ENCODE measurements at regions not wholly inside any gene's neighbourhood (a gene's known extent, or its start where the extent isn't known, plus 50 kb on each side); places are given as distances from the start of the nearest gene placed in this dataset.

DNA sequence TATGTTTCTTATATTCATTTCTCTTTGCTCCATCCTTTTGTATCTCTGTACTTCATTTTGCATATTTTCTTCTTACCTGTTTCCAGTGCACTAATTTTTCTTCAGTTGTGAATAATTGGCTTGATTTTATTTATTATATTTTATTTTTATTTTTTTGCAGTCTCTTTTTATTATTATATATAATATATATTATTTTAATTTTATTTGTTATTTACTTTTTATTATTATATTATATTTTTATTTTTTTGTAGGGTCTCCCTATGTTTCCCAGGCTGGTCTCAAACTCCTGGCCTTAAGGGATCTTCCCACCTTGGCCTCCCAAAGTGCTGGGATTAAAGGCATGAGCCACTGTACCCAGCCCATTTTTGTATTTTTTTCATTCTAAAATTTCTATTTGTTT, 213.1 kb upstream of the TSC22D2 start:
- DNase-seq = no peak
- ChIA-PET POLR2A (ENCODE audit: unreplicated experiment) (no interaction called here), CTCF (no interaction called here)
- peaks cover 5% of the 10 kb centered on the region for H3K9me3 ChIP-seq (ENCODE audit: low read length)
- H3K9ac ChIP-seq (ENCODE audit: low read length) = no peak overlapping the region
- H3K36me3 ChIP-seq (ENCODE audit: low read depth, low read length) = no peaks in the 10 kb centered on the region
- H3K27ac ChIP-seq (ENCODE audit: low read length) = no peak overlapping the region
- no peaks in the 10 kb centered on the region for H3F3A ChIP-seq (ENCODE audit: low read length, unreplicated experiment)
- intact Hi-C loops (cut with micrococcal nuclease) = no loop called here
- H4K20me1 ChIP-seq (ENCODE audit: low read length) = no peaks in the 10 kb centered on the region
- H3K4me2 ChIP-seq (ENCODE audit: low read length) = no peak overlapping the region
- H3K4me3 ChIP-seq (ENCODE audit: low read length) = no peak overlapping the region
- no peaks in the 10 kb centered on the region for H3K4me1 ChIP-seq (ENCODE audit: insufficient read depth, low read length)
- no peak for TF ChIP-seq EZH2phosphoT487 (IDR thresholded peaks at IDR 0.05; ENCODE audit: borderline replicate concordance, low read length)
- TF ChIP-seq, protein P1, sequence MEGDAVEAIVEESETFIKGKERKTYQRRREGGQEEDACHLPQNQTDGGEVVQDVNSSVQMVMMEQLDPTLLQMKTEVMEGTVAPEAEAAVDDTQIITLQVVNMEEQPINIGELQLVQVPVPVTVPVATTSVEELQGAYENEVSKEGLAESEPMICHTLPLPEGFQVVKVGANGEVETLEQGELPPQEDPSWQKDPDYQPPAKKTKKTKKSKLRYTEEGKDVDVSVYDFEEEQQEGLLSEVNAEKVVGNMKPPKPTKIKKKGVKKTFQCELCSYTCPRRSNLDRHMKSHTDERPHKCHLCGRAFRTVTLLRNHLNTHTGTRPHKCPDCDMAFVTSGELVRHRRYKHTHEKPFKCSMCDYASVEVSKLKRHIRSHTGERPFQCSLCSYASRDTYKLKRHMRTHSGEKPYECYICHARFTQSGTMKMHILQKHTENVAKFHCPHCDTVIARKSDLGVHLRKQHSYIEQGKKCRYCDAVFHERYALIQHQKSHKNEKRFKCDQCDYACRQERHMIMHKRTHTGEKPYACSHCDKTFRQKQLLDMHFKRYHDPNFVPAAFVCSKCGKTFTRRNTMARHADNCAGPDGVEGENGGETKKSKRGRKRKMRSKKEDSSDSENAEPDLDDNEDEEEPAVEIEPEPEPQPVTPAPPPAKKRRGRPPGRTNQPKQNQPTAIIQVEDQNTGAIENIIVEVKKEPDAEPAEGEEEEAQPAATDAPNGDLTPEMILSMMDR (conservative IDR thresholded peaks at IDR 0.05; ENCODE audit: low read depth, low read length) = no peak
- TF ChIP-seq EZH2 (IDR thresholded peaks at IDR 0.05; ENCODE audit: low read length, unreplicated experiment) = no peak
- ATAC-seq = no peak
- no peak overlapping the region for H2AFZ ChIP-seq (ENCODE audit: low read length)
- H3K9me2 ChIP-seq (replicated peaks; ENCODE audit: low read length) = no peaks in the 10 kb centered on the region
- H3K79me2 ChIP-seq (ENCODE audit: low read length) = no peaks in the 10 kb centered on the region
- H3K27me3 ChIP-seq (ENCODE audit: low read length) = no peaks in the 10 kb centered on the region
- no TSS peak for BruUV-seq (replicated peaks)

DNA sequence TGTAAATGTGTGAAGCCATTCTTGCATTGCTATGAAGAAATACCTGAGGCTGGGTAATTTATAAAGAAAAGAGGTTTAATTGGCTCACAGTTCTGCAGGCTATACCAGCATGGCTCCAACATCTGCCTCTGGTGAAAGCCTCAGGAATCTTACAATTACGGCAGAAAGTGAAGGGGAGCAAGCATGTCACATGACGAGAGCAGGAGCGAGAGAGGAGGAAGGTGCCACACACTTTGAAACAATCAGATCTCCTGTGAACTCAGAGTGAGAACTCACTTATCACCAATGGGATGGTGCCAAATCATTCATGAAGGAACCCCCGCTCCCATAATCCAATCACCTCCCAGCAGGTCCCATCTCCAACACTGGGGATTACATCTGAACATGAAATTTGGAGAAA, 213.6 kb upstream of the TSC22D2 start:
- Histone ChIP-seq H3K4me3 (ENCODE audit: low read length) (no peak overlapping the region), H2AFZ (ENCODE audit: low read length) (no peak overlapping the region), H3K4me2 (ENCODE audit: low read length) (no peak overlapping the region), H3K4me1 (ENCODE audit: insufficient read depth, low read length) (no peaks in the 10 kb centered on the region), H3F3A (ENCODE audit: low read length, unreplicated experiment) (no peaks in the 10 kb centered on the region), H3K9me3 (ENCODE audit: low read length) (peaks cover 5% of the 10 kb centered on the region), H3K9me2 (replicated peaks; ENCODE audit: low read length) (no peaks in the 10 kb centered on the region), H3K79me2 (ENCODE audit: low read length) (no peaks in the 10 kb centered on the region), H3K27ac (ENCODE audit: low read length) (no peak overlapping the region), H3K9ac (ENCODE audit: low read length) (no peak overlapping the region), H3K27me3 (ENCODE audit: low read length) (no peaks in the 10 kb centered on the region), H3K36me3 (ENCODE audit: low read depth, low read length) (no peaks in the 10 kb centered on the region), H4K20me1 (ENCODE audit: low read length) (no peaks in the 10 kb centered on the region)
- CTCF ChIA-PET = no interaction called here
- TF ChIP-seq EZH2 (IDR thresholded peaks at IDR 0.05; ENCODE audit: low read length, unreplicated experiment) (no peak), EZH2phosphoT487 (IDR thresholded peaks at IDR 0.05; ENCODE audit: borderline replicate concordance, low read length) (no peak)
- TF ChIP-seq, protein P1 (conservative IDR thresholded peaks at IDR 0.05; ENCODE audit: low read depth, low read length) = no peak
- ATAC-seq = no peak
- DNase-seq = no peak
- intact Hi-C loops (cut with micrococcal nuclease) = no loop called here
- POLR2A ChIA-PET (ENCODE audit: unreplicated experiment) = no interaction called here
- no TSS peak for BruUV-seq (replicated peaks)

DNA sequence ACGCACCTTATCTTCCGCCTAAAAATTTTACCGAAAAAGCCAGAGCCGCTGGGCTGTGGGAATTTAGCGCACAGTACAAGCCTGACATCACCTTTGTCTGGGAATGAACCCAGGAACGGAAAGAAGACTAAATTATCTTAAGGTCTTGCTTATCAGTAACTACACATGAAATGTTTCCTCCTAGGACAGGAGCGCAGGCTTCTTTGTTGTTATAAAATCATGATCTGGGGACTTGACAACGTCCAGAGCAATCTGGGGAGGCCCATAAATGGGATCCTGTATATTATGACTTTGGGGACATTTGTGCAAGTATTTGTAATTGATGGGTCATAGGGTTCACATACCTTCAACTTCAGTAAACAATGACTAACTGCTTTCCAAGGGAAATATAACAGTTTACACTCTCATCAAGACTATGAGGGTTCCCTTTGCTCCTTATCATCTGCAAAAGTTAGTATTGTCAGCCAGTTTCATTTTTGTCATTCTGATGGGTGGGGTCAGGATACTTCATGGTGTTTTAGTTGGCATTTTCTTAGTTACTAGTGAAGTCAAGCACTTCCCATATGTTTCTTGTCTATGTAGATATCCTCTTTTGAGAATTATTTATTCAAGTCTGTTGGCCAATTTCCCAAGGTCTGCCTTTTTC, 213.9 kb upstream of the PFN2 start:
- 0 out of 2 replicates have a peak overlapping the region, but pooled peaks have one; percentile 29 for H3K9ac ChIP-seq (ENCODE audit: low read length)
- H2AFZ ChIP-seq (ENCODE audit: low read length) = peak overlapping the region; percentile 88
- no peaks in the 10 kb centered on the region for H3K79me2 ChIP-seq (ENCODE audit: low read length)
- BruUV-seq (replicated peaks) = no TSS peak
- peak overlapping the region; percentile 88 for H3K4me2 ChIP-seq (ENCODE audit: low read length)
- H3K9me2 ChIP-seq (replicated peaks; ENCODE audit: low read length) = no peaks in the 10 kb centered on the region
- intact Hi-C loops (cut with micrococcal nuclease) = loop anchor here (1.0 to 10.0 kb wide), 6 partner anchors 36 to 248 kb away; no protein-coding TSS in a partner anchor
- H3K4me3 ChIP-seq (ENCODE audit: low read length) = peak overlapping the region; percentile 66
- H3K27ac ChIP-seq (ENCODE audit: low read length) = peak overlapping the region; percentile 33
- ChIA-PET CTCF (interaction anchor here (0.6 to 1.4 kb wide), 12 partner anchors 35 to 310 kb away, joined by 3 to 57 read pairs (median 3); partner anchors contain the start of gene PFN2), POLR2A (ENCODE audit: unreplicated experiment) (interaction anchor here (0.5 to 0.7 kb wide), 11 partner anchors 52 to 628 kb away, joined by 3 to 11 read pairs (median 4); no protein-coding TSS in a partner anchor)
- peak; percentile 64 for DNase-seq
- H3K9me3 ChIP-seq (ENCODE audit: low read length) = no peaks in the 10 kb centered on the region
- no peaks in the 10 kb centered on the region for H4K20me1 ChIP-seq (ENCODE audit: low read length)
- no peaks in the 10 kb centered on the region for H3K27me3 ChIP-seq (ENCODE audit: low read length)
- no peaks in the 10 kb centered on the region for H3F3A ChIP-seq (ENCODE audit: low read length, unreplicated experiment)
- peaks cover 16% of the 10 kb centered on the region for H3K4me1 ChIP-seq (ENCODE audit: insufficient read depth, low read length)
- no peak for TF ChIP-seq EZH2phosphoT487 (IDR thresholded peaks at IDR 0.05; ENCODE audit: borderline replicate concordance, low read length)
- TF ChIP-seq, protein P1 (conservative IDR thresholded peaks at IDR 0.05; ENCODE audit: low read depth, low read length) = 0 out of 2 replicates have a peak, but pooled peaks have one; percentile 17
- ATAC-seq = peak; percentile 67
- no peaks in the 10 kb centered on the region for H3K36me3 ChIP-seq (ENCODE audit: low read depth, low read length)
